SK-N-MC (cell line): ENCODE measurements at regions not wholly inside any gene's neighbourhood (a gene's known extent, or its start where the extent isn't known, plus 50 kb on each side); places are given as distances from the start of the nearest gene placed in this dataset.

Experiments
- DNase-seq: peaks from one replicate; pipeline ENCODE4 v3.0.0-alpha.2; 2011; ENCODE audit warnings: low read depth, low spot score
- H3K27ac ChIP-seq: fragments of 200-600 bp; sonication (generic); 2 replicates; pipeline ENCODE4 v1.5.1; 2016; ENCODE audit warnings: mixed run types
- H3K36me3 ChIP-seq: fragments of 200-600 bp; sonication (generic); 2 replicates; pipeline ENCODE4 v1.6.1; 2017; ENCODE audit warnings: antibody characterized with exemption, low read length, mixed read lengths; ENCODE audit not compliant: insufficient read depth
- H3K4me3 ChIP-seq: fragments of 200-600 bp; sonication (generic); 2 replicates; pipeline ENCODE4 v1.5.1; 2016
- H3K9ac ChIP-seq: fragments of 200-600 bp; sonication (generic); 2 replicates; pipeline ENCODE4 v1.8.0; 2017; ENCODE audit warnings: mixed run types, mixed read lengths; ENCODE audit not compliant: insufficient read length
- H3K9me3 ChIP-seq: fragments of 200-600 bp; sonication (generic); 2 replicates; pipeline ENCODE4 v1.6.1; 2017; ENCODE audit warnings: low read depth, mild to moderate bottlenecking, antibody characterized with exemption, low read length, moderate library complexity, mixed read lengths
- EZH2 ChIP-seq: fragments of 200-600 bp; sonication (generic); IDR thresholded peaks from one replicate; pipeline ENCODE4 v1.6.1; 2017; ENCODE audit warnings: antibody characterized with exemption
- FOXP2 ChIP-seq: optimal IDR thresholded peaks from 2 replicates; pipeline ENCODE3; 2011; ENCODE audit warnings: mild to moderate bottlenecking, moderate library complexity; ENCODE audit not compliant: insufficient read depth; ENCODE audit errors: extremely low read length, control extremely low read depth
- POLR2AphosphoS5 ChIP-seq: IDR thresholded peaks from 2 replicates; pipeline ENCODE4 v1.6.1; 2012; ENCODE audit warnings: mild to moderate bottlenecking, low read depth, low read length, borderline replicate concordance

DNA sequence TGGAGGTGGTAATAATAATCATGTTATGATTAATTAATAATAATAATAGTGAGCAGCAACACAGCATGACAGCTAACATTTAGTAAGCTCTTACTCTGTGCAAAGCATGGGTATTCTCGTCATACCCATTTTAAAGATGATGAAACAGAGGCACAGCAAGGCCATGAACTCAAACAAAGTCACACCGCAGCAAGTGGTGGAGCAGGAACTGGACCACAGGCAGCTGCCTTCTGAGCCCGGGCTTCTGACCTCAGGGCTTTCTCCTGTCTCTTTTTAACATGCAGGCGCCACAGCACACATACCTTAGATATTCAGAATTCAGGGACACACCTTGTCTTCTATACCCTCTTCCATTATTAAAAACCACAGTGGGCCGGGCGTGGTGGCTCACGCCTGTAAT lies 50.7 kb upstream of the SPATA12 start:
- Histone ChIP-seq H3K36me3 (no peaks in the 10 kb centered on the region), H3K27ac (no peak overlapping the region), H3K9me3 (no peaks in the 10 kb centered on the region), H3K9ac (no peak overlapping the region), H3K4me3 (no peak overlapping the region)
- no peak for DNase-seq
- no peak for TF ChIP-seq POLR2AphosphoS5

DNA sequence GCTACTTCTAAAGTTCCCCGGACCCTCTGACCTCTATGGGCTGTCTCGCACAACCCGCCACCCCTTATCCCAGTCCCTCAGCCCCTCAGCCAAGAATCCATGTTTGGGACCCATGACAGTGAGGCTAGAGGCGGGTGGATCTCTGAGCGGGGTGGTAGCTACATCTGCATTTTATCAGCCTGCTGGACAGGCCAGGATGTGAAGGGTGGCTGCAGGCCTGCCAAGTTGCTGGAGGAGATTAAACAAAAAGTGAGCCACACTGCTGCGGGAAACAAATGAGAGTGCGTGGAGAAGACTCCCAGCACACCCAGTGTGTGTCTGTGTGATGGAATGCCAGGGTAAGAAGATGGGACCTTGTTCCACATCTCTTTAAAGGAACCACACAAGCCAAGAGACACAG lies 51.1 kb upstream of the SPATA12 start:
- DNase-seq: no peak
- TF ChIP-seq FOXP2: no peak
- TF ChIP-seq EZH2: no peak
- TF ChIP-seq POLR2AphosphoS5: no peak
- no peak overlapping the region for H3K9ac ChIP-seq
- H3K9me3 ChIP-seq: no peaks in the 10 kb centered on the region
- no peak overlapping the region for H3K4me3 ChIP-seq
- H3K27ac ChIP-seq: no peak overlapping the region
- no peaks in the 10 kb centered on the region for H3K36me3 ChIP-seq

DNA sequence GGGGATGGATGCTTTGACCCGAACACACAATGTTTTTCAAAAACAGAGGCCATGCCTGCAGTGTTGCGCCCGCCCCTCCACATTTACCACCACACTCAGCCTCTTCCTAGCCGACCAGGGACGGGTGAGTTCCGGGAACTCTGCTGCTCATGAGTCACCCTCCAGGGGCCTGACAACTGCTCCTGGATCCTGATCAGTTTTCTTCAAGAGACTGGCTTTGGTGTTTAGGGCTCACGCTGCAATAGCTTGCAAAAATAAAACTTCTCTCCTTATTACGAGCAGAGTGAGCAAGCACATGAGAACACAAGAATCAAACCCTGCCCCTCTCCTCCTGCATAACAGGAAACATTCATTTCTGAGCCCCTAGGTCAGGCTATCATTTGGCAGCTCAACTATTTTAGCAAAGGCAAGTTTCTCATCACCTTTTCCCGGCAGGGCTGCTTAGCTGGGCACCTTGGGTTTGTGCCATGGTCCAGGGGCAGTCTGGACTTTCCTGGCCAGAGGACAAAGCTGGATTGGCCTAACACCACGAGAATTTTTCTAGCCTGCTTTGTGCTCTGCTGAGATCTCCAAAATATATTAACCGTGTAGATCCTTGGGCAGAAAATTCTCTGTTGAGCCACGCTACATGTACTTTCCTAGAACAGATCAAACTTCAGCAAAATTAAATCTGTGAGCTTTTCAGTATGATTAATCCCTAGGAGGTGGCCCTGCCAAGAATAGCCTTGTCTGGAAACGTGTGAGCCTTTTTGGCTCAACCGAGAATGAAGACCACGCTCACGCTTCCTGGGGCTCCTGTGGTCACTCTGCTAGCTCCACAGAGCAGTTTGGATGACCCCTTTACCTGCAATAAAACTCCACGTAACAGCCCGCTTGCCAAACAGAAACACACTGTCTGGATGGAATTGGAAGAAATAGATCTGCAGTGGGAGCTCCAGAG lies 52.7 kb upstream of the SPATA12 start:
- H3K4me3 ChIP-seq: no peak overlapping the region
- DNase-seq: no peak
- TF ChIP-seq POLR2AphosphoS5 (no peak), EZH2 (no peak), FOXP2 (no peak)
- H3K9ac ChIP-seq: no peak overlapping the region
- H3K27ac ChIP-seq: no peak overlapping the region
- no peaks in the 10 kb centered on the region for H3K9me3 ChIP-seq
- H3K36me3 ChIP-seq: no peaks in the 10 kb centered on the region

DNA sequence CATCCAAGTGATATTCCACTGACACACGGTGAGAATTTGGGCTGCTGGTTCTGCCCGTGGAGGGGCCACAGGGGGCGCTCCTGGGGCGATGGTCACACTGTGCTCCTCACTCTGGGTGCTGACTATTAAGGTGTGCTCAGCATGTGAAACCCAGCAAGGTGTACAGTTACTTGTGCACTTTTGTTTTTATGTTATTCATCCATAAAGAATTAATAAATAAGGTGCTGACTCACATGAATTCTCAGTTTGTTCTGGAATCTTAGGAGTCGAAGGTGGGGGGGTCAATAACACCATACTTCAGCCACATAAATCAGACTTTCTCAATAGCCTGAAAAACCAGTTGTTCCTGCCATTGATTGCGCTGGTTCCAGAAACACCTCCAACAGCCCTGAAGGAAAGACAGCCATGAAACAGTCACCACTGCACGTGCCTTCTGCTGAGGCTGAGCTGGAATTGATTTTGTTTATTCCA lies 53.5 kb upstream of the SPATA12 start:
- Histone ChIP-seq H3K9me3 (no peaks in the 10 kb centered on the region), H3K36me3 (no peaks in the 10 kb centered on the region), H3K9ac (no peak overlapping the region), H3K4me3 (no peak overlapping the region), H3K27ac (no peak overlapping the region)
- TF ChIP-seq FOXP2 (no peak), EZH2 (no peak), POLR2AphosphoS5 (no peak)
- DNase-seq: no peak

DNA sequence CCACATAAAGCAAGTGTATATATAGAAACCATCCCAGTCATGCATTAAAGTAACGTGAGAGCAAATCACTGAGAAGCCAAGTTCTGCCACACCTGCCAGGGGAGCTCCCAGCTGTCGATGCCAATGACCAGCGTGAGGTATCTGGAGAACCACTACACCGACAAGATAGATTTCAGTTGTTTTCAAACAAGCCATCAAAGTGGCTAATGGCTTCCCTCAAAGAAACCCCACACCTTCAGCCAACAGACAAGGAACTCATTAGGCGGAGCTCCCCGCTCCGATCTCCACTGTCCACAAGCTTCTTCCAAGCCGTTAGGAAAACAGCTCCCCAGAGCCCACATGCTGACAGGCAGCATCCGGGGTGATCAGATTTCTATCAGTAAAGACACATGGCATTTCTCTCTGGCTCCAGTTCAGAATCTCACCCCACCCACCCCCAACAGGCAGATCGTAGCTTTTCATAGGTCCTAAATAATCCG lies 54.2 kb upstream of the SPATA12 start:
- Histone ChIP-seq H3K9me3 (no peaks in the 10 kb centered on the region), H3K4me3 (no peak overlapping the region), H3K9ac (no peak overlapping the region), H3K27ac (no peak overlapping the region), H3K36me3 (no peaks in the 10 kb centered on the region)
- no peak for DNase-seq
- TF ChIP-seq FOXP2 (no peak), EZH2 (no peak), POLR2AphosphoS5 (no peak)

DNA sequence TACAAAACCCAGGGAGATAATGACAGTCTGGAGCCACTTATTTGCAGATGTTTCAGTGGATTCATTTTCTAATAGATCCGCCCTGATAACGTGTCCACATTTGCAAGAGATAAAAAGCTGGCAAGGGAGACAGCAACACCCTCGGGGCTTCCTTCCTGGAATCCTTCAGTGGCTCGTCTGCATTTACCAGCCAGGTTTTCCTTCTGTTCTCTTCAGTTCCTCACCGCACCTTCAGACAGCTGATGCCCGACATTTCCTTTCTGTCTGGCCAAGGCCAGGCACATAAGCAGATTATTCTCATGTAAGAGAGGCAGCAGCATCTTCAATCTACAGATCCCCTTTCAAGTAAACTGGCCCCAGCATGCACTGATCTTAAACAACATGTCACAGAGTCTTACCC lies 56.2 kb upstream of the SPATA12 start:
- DNase-seq: no peak
- H3K9me3 ChIP-seq: no peaks in the 10 kb centered on the region
- no peak overlapping the region for H3K27ac ChIP-seq
- H3K36me3 ChIP-seq: no peaks in the 10 kb centered on the region
- H3K9ac ChIP-seq: no peak overlapping the region
- no peak overlapping the region for H3K4me3 ChIP-seq
- no peak for TF ChIP-seq POLR2AphosphoS5
- no peak for TF ChIP-seq EZH2
- TF ChIP-seq FOXP2: no peak

DNA sequence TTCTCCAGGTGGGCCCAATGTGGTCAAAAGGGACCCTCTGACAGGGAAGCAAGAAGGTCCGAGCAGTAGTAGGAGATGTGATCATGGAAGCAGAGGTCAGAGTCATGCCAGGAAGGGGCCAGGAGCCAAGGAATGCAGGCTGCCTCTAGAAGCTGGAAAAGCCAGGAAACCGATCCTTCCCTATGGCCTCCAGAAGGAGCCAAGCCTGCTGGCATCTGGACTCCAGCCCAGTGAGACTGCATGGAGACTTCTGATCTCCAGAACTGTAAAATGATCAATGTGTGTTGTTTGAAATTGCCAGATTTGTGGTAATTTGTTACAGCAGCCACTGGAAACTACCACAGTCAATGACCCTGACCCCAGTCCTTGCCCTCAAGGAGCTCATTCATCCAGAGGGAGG lies 56.8 kb upstream of the SPATA12 start:
- H3K27ac ChIP-seq: no peak overlapping the region

DNA sequence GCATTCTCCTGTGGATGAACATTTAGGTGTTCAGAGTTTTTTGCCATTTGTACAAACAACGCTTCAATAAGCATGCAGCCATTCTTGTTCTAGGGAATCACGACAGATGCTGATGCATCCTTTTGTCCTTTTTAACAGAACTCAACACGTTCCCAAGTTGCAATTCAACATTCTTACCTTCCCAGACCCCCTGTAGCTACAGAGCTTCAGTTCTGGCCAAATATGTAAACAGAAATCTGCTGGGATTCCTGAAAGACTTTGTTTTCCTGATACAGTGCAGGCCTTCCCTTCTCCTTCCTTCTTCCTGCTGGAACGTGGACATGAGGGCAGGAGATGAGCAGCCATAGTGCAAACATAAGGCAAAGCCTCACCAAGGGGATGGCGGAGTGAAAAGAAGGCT lies 59.1 kb upstream of the SPATA12 start:
- no peak for TF ChIP-seq FOXP2
- TF ChIP-seq POLR2AphosphoS5: no peak
- TF ChIP-seq EZH2: no peak
- H3K36me3 ChIP-seq: no peaks in the 10 kb centered on the region
- no peak overlapping the region for H3K4me3 ChIP-seq
- DNase-seq: no peak
- no peak overlapping the region for H3K9ac ChIP-seq
- H3K9me3 ChIP-seq: no peaks in the 10 kb centered on the region
- H3K27ac ChIP-seq: no peak overlapping the region

More for the DNA sequence above, 56.8 kb upstream of the SPATA12 start:
- DNase-seq: no peak
- no peaks in the 10 kb centered on the region for H3K9me3 ChIP-seq
- TF ChIP-seq EZH2 (no peak), POLR2AphosphoS5 (no peak), FOXP2 (no peak)
- no peak overlapping the region for H3K9ac ChIP-seq
- no peaks in the 10 kb centered on the region for H3K36me3 ChIP-seq
- H3K4me3 ChIP-seq: no peak overlapping the region
